ENCODE measurements at regions not wholly inside any gene's neighbourhood (a gene's known extent, or its start where the extent isn't known, plus 50 kb on each side); places are given as distances from the start of the nearest gene placed in this dataset.

- Histone ChIP-seq H3K79me2 (ENCODE audit: low read depth) (no peaks in the 10 kb centered on the region), H3K27me3 (ENCODE audit: insufficient read depth, low read depth) (no peaks in the 10 kb centered on the region), H3K4me2 (no peak overlapping the region), H3F3A (ENCODE audit: insufficient read depth, low read depth) (no peaks in the 10 kb centered on the region), H3K4me1 (replicated peaks; ENCODE audit: insufficient read depth) (no peaks in the 10 kb centered on the region), H3K9me3 (ENCODE audit: insufficient read depth, low read depth) (no peaks in the 10 kb centered on the region), H4K20me1 (ENCODE audit: insufficient read depth) (no peaks in the 10 kb centered on the region), H2AFZ (no peak overlapping the region), H3K9me2 (ENCODE audit: insufficient read depth) (no peaks in the 10 kb centered on the region), H3K4me3 (no peak overlapping the region), H3K27ac (no peak overlapping the region), H3K36me3 (ENCODE audit: low read depth) (no peaks in the 10 kb centered on the region)
- TF ChIP-seq EZH2 (IDR thresholded peaks at IDR 0.05; ENCODE audit: low read depth), result no peak
- intact Hi-C loops (cut with micrococcal nuclease; ENCODE audit: unreplicated experiment), result no loop called here
- ChIA-PET CTCF (no interaction called here), POLR2A (ENCODE audit: unreplicated experiment) (no interaction called here)
- DNase-seq, result no peak
- no TSS peak for BruUV-seq (replicated peaks)
Observed at GRCh38 chr9:30075022-30075421, 2309.4 kb upstream of the ACO1 start.

- Histone ChIP-seq H4K20me1 (ENCODE audit: insufficient read depth) (no peaks in the 10 kb centered on the region), H3K9me2 (ENCODE audit: insufficient read depth) (no peaks in the 10 kb centered on the region), H3K79me2 (ENCODE audit: low read depth) (no peaks in the 10 kb centered on the region), H3K36me3 (ENCODE audit: low read depth) (no peaks in the 10 kb centered on the region), H3K4me3 (no peak overlapping the region), H3K27ac (no peak overlapping the region), H3K27me3 (ENCODE audit: insufficient read depth, low read depth) (no peaks in the 10 kb centered on the region), H3K4me2 (no peak overlapping the region), H3F3A (ENCODE audit: insufficient read depth, low read depth) (no peaks in the 10 kb centered on the region), H3K4me1 (replicated peaks; ENCODE audit: insufficient read depth) (no peaks in the 10 kb centered on the region), H3K9me3 (ENCODE audit: insufficient read depth, low read depth) (no peaks in the 10 kb centered on the region), H2AFZ (no peak overlapping the region)
- DNase-seq, result peak in 1 of 2 experiments; percentile 61
- CTCF ChIA-PET, result no interaction called here
- no TSS peak for BruUV-seq (replicated peaks)
- intact Hi-C loops (cut with micrococcal nuclease; ENCODE audit: unreplicated experiment), result no loop called here
- no peak for TF ChIP-seq CTCF (conservative IDR thresholded peaks at IDR 0.05)
- TF ChIP-seq EZH2 (IDR thresholded peaks at IDR 0.05; ENCODE audit: low read depth), result no peak
- POLR2A ChIA-PET (ENCODE audit: unreplicated experiment), result no interaction called here
Observed at GRCh38 chr9:30075451-30076199, 2308.8 kb upstream of the ACO1 start.

DNA sequence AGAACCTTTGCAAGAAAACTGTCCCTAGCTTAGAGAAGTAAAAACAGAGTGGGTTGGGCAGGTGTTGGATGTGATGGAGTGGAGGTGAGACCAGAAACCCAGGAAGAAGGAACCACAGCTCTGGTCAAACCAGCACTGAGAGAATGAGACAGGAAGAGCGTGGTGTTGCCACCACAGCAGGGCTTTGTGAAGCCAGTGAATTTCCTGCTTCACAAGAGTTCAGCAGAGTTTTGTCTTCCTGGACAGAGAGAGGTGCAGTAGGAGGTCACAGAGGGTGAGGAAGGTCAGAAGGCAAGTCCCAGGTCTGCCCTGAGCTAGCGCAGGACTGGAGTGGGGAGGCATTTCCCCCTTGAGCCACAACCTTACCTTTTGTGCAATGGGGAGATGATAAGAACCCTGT, 2306.2 kb upstream of the ACO1 start:
- Histone ChIP-seq H3K4me3 (no peak overlapping the region), H4K20me1 (ENCODE audit: insufficient read depth) (no peaks in the 10 kb centered on the region), H3K9me2 (ENCODE audit: insufficient read depth) (no peaks in the 10 kb centered on the region), H3K79me2 (ENCODE audit: low read depth) (no peaks in the 10 kb centered on the region), H3K4me2 (no peak overlapping the region), H3K4me1 (replicated peaks; ENCODE audit: insufficient read depth) (no peaks in the 10 kb centered on the region), H3K36me3 (ENCODE audit: low read depth) (no peaks in the 10 kb centered on the region), H3F3A (ENCODE audit: insufficient read depth, low read depth) (no peaks in the 10 kb centered on the region), H3K9me3 (ENCODE audit: insufficient read depth, low read depth) (no peaks in the 10 kb centered on the region), H2AFZ (no peak overlapping the region), H3K27ac (no peak overlapping the region), H3K27me3 (ENCODE audit: insufficient read depth, low read depth) (no peaks in the 10 kb centered on the region)
- ChIA-PET POLR2A (ENCODE audit: unreplicated experiment) (no interaction called here), CTCF (no interaction called here)
- no peak for DNase-seq
- no TSS peak for BruUV-seq (replicated peaks)
- no peak for TF ChIP-seq CTCF (conservative IDR thresholded peaks at IDR 0.05)
- TF ChIP-seq EZH2 (IDR thresholded peaks at IDR 0.05; ENCODE audit: low read depth), result no peak
- intact Hi-C loops (cut with micrococcal nuclease; ENCODE audit: unreplicated experiment), result no loop called here

DNA sequence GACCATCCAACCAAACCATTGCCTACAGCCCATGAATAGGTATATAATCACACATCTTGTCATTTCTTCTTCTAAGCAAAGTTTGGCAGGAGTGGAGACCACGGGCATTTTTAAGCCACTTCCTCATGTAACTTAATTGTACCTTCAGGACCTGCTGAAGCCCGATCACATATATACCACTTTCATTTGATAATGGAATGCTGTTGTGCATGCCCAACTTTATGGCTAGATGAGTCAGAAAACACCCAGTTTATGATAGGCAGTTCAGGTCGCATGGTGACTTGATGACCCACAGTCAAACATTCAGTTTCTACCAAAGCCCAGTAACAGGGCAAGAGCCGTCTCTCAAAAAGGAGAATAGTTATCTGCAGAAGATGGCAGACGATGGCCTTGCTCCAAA, 2295.0 kb upstream of the ACO1 start:
- DNase-seq, result no peak
- H3K27ac ChIP-seq, result no peak overlapping the region
- no peak overlapping the region for H3K4me3 ChIP-seq
- ChIA-PET POLR2A (ENCODE audit: unreplicated experiment) (no interaction called here), CTCF (no interaction called here)
- H3K79me2 ChIP-seq (ENCODE audit: low read depth), result no peaks in the 10 kb centered on the region
- H4K20me1 ChIP-seq (ENCODE audit: insufficient read depth), result no peaks in the 10 kb centered on the region
- no peaks in the 10 kb centered on the region for H3K9me2 ChIP-seq (ENCODE audit: insufficient read depth)
- H3K27me3 ChIP-seq (ENCODE audit: insufficient read depth, low read depth), result no peaks in the 10 kb centered on the region
- BruUV-seq (replicated peaks), result no TSS peak
- TF ChIP-seq EZH2 (IDR thresholded peaks at IDR 0.05; ENCODE audit: low read depth), result no peak
- TF ChIP-seq CTCF (conservative IDR thresholded peaks at IDR 0.05), result no peak
- intact Hi-C loops (cut with micrococcal nuclease; ENCODE audit: unreplicated experiment), result no loop called here
- no peaks in the 10 kb centered on the region for H3K36me3 ChIP-seq (ENCODE audit: low read depth)
- H3K9me3 ChIP-seq (ENCODE audit: insufficient read depth, low read depth), result no peaks in the 10 kb centered on the region
- no peak overlapping the region for H3K4me2 ChIP-seq
- H3F3A ChIP-seq (ENCODE audit: insufficient read depth, low read depth), result no peaks in the 10 kb centered on the region
- no peaks in the 10 kb centered on the region for H3K4me1 ChIP-seq (replicated peaks; ENCODE audit: insufficient read depth)
- no peak overlapping the region for H2AFZ ChIP-seq

Measured in PC-9 (cell line).